Kidney (tissue), 13 donors: ENCODE measurements at regions not wholly inside any gene's neighbourhood (a gene's known extent, or its start where the extent isn't known, plus 50 kb on each side); places are given as distances from the start of the nearest gene placed in this dataset.

Experiments
- DNase-seq, 5 donors: peaks; one replicate each; pipeline ENCODE4 v3.0.0-alpha.2; 2013 to 2020
- FAIRE-seq: peaks from 2 replicates; lab custom pipeline; 2012; peaks lifted over from hg19 to GRCh38; lab: Jason Lieb, UNC
- H3K27ac ChIP-seq, 2 donors: one replicate each; pipeline ENCODE4 v1.7.0; 2013; ENCODE audit warnings: low read depth in 2 of 2, low read length in 2 of 2, inconsistent platforms in 1 of 2
- H3K27me3 ChIP-seq: one replicate; pipeline ENCODE4 v1.7.1; 2013; ENCODE audit warnings: low read length, inconsistent platforms; ENCODE audit not compliant: control insufficient read depth, insufficient read depth
- H3K36me3 ChIP-seq, 3 donors: one replicate each; pipeline versions ENCODE4 v1.7.0 to v1.7.1; 2013; ENCODE audit warnings: low read length in 3 of 3, control low read depth in 1 of 3, inconsistent platforms in 1 of 3; ENCODE audit not compliant: insufficient read depth in 3 of 3, control insufficient read depth in 2 of 3
- H3K4me1 ChIP-seq, 3 donors: one replicate each; pipeline versions ENCODE4 v1.7.0 to v1.7.1; 2013; ENCODE audit warnings: low read length in 3 of 3, inconsistent platforms in 1 of 3, low read depth in 1 of 3; ENCODE audit not compliant: control insufficient read depth in 2 of 3, insufficient read depth in 2 of 3
- H3K4me3 ChIP-seq, 3 donors: one replicate each; pipeline versions ENCODE4 v1.7.0 to v1.8.1; 2013; ENCODE audit warnings: low read length in 3 of 3, control low read depth in 1 of 3, inconsistent platforms in 1 of 3
- H3K9ac ChIP-seq, 3 donors: one replicate each; pipeline versions ENCODE4 v1.7.0 to v1.7.1; 2013; ENCODE audit warnings: low read length in 3 of 3, control low read depth in 1 of 3, inconsistent platforms in 1 of 3
- H3K9me3 ChIP-seq, 3 donors: one replicate each; pipeline versions ENCODE4 v1.7.0 to v1.7.1; 2013; ENCODE audit warnings: low read length in 3 of 3, control low read depth in 1 of 3, inconsistent platforms in 1 of 3; ENCODE audit not compliant: control insufficient read depth in 2 of 3, insufficient read depth in 1 of 3
- CTCF ChIP-seq: IDR thresholded peaks from 3 replicates; pipeline ENCODE4 v1.5.1; 2012; ENCODE audit warnings: mild to moderate bottlenecking, moderate library complexity, borderline replicate concordance; ENCODE audit not compliant: insufficient read depth; ENCODE audit errors: extremely low read depth
- intact Hi-C: fragments of 100-400 bp; cut with DNase I; formaldehyde crosslinking; loops from one replicate; pipeline ENCODE4 v1.11.1; 2022
- donor health status: control.
- donor health status: control.
- donor health status: control.
- donor health status: control.
- donor health status: control.
- donor health status: DM: yes; HTN: yes; CAD: no.
- donor health status: Normal renal cell carcinoma (clear cell type).

- no peak overlapping the region for H3K9ac ChIP-seq
- H3K27me3 ChIP-seq: no peaks in the 10 kb centered on the region
- no peak for DNase-seq
- peaks cover 4 to 8% (median 5%) of the 10 kb centered on the region in 3 donors for H3K4me1 ChIP-seq
- no peaks in the 10 kb centered on the region for H3K36me3 ChIP-seq
- no peaks in the 10 kb centered on the region for H3K9me3 ChIP-seq
- intact Hi-C loops: no loop called here
- no peak for TF ChIP-seq CTCF
- FAIRE-seq: no peak
- H3K4me3 ChIP-seq: no peak overlapping the region
- no peak overlapping the region for H3K27ac ChIP-seq
Observed at GRCh38 chr15:35678774-35679173, 132.8 kb upstream of the DPH6 start.

- H3K9me3 ChIP-seq: no peaks in the 10 kb centered on the region
- H3K27me3 ChIP-seq: no peaks in the 10 kb centered on the region
- H3K9ac ChIP-seq: no peak overlapping the region
- no peaks in the 10 kb centered on the region for H3K36me3 ChIP-seq
- H3K27ac ChIP-seq: no peak overlapping the region
- H3K4me1 ChIP-seq: peaks cover 4 to 8% (median 5%) of the 10 kb centered on the region in 3 donors
- intact Hi-C loops: no loop called here
- no peak overlapping the region for H3K4me3 ChIP-seq
- FAIRE-seq (no peak), DNase-seq (no peak)
- no peak for TF ChIP-seq CTCF
Observed at GRCh38 chr15:35679186-35679585, 133.2 kb upstream of the DPH6 start.

- no peaks in the 10 kb centered on the region for H3K36me3 ChIP-seq
- FAIRE-seq (no peak), DNase-seq (no peak)
- no peak for TF ChIP-seq CTCF
- no peak overlapping the region for H3K27ac ChIP-seq
- no peaks in the 10 kb centered on the region for H3K9me3 ChIP-seq
- intact Hi-C loops: no loop called here
- no peak overlapping the region for H3K9ac ChIP-seq
- no peaks in the 10 kb centered on the region for H3K4me1 ChIP-seq
- H3K27me3 ChIP-seq: no peaks in the 10 kb centered on the region
- no peak overlapping the region for H3K4me3 ChIP-seq
Observed at GRCh38 chr15:35680951-35681350, 135.0 kb upstream of the DPH6 start.

GRCh38 chr15:35686347-35686746 lies 140.4 kb upstream of the DPH6 start:
- Histone ChIP-seq H3K36me3 (no peaks in the 10 kb centered on the region), H3K27me3 (no peaks in the 10 kb centered on the region), H3K9me3 (no peaks in the 10 kb centered on the region), H3K9ac (no peak overlapping the region), H3K27ac (no peak overlapping the region), H3K4me1 (peaks cover 0 to 4% (median 1%) of the 10 kb centered on the region in 3 donors), H3K4me3 (no peak overlapping the region)
- intact Hi-C loops: no loop called here
- FAIRE-seq (no peak), DNase-seq (no peak)
- no peak for TF ChIP-seq CTCF
